Common myeloid progenitor, CD34-positive (primary cell): ENCODE measurements at regions not wholly inside any gene's neighbourhood (a gene's known extent, or its start where the extent isn't known, plus 50 kb on each side); places are given as distances from the start of the nearest gene placed in this dataset.
"Not testable (repeated sequence)": the region's sequence is repeated elsewhere in the genome, so short reads cannot be mapped to it uniquely, and the experiment has no call there.

Experiments used
- CTCF ChIA-PET: fragments of 350-600 bp; sonication (Branson Sonifier 250); formaldehyde crosslinking; loops from one replicate; lab custom pipeline; 2021; ENCODE audit warnings: antibody characterized with exemption; lab: Charles Lee
- POLR2A ChIA-PET: fragments of 350-600 bp; sonication (Branson Sonifier 250); formaldehyde crosslinking; loops from one replicate; lab custom pipeline; 2021; ENCODE audit warnings: antibody characterized with exemption; lab: Charles Lee
- DNase-seq, 3 donors: peaks; one replicate each; pipeline versions ENCODE4 v3.0.0 to v3.0.0-alpha.2; 2013
- H3K27ac ChIP-seq, 2 experiments: 1 replicate in 1 of 2; 2 replicates in 1 of 2; pipeline ENCODE4 v1.7.0; 2013; ENCODE audit warnings: inconsistent platforms in 2 of 2, low read length in 2 of 2, mild to moderate bottlenecking in 2 of 2, low read depth in 1 of 2, moderate library complexity in 1 of 2; ENCODE audit not compliant: severe bottlenecking in 2 of 2, insufficient read depth in 1 of 2, poor library complexity in 1 of 2
- H3K27me3 ChIP-seq, 5 experiments: replicated peaks in 2 of 5; 1 replicate in 3 of 5; 2 replicates in 2 of 5; pipeline versions ENCODE4 v1.6.1 to v1.7.0; 2013; ENCODE audit warnings: low read length in 4 of 5, mild to moderate bottlenecking in 2 of 5, moderate library complexity in 2 of 5, inconsistent platforms in 1 of 5; ENCODE audit not compliant: insufficient read depth in 5 of 5, control insufficient read depth in 4 of 5
- H3K36me3 ChIP-seq, 4 experiments: 1 replicate in 2 of 4; 2 replicates in 2 of 4; pipeline versions ENCODE4 v1.6.1 to v1.7.0; 2013; ENCODE audit warnings: low read length in 3 of 4, control low read depth in 1 of 4, mild to moderate bottlenecking in 1 of 4; ENCODE audit not compliant: control insufficient read depth in 4 of 4, insufficient read depth in 4 of 4
- H3K4me1 ChIP-seq, 4 experiments: 1 replicate in 3 of 4; 2 replicates in 1 of 4; pipeline versions ENCODE4 v1.6.1 to v1.7.1; 2013; ENCODE audit warnings: low read length in 3 of 4, mild to moderate bottlenecking in 3 of 4, control low read depth in 1 of 4, inconsistent platforms in 1 of 4, moderate library complexity in 1 of 4; ENCODE audit not compliant: control insufficient read depth in 4 of 4, insufficient read depth in 4 of 4; ENCODE audit errors: control extremely low read depth in 1 of 4
- H3K4me3 ChIP-seq, 7 experiments: 1 replicate in 4 of 7; 2 replicates in 3 of 7; pipeline versions ENCODE4 v1.5.1 to v1.7.0; 2013; ENCODE audit warnings: mild to moderate bottlenecking in 7 of 7, low read length in 6 of 7, moderate library complexity in 6 of 7, inconsistent platforms in 2 of 7, low read depth in 2 of 7, control low read depth in 1 of 7; ENCODE audit not compliant: insufficient read depth in 4 of 7, control insufficient read depth in 1 of 7; ENCODE audit errors: extremely low read depth in 1 of 7
- H3K9me3 ChIP-seq, 5 experiments: 1 replicate in 4 of 5; 2 replicates in 1 of 5; pipeline versions ENCODE4 v1.6.1 to v1.7.1; 2013; ENCODE audit warnings: low read length in 4 of 5, mild to moderate bottlenecking in 2 of 5, inconsistent platforms in 1 of 5, low read depth in 1 of 5, moderate library complexity in 1 of 5; ENCODE audit not compliant: control insufficient read depth in 4 of 5, insufficient read depth in 2 of 5; ENCODE audit errors: control extremely low read depth in 1 of 5
- WGBS: methylation state at CpG from one replicate; pipeline ENCODE4 v1.1.5; 2013; ENCODE audit not compliant: insufficient coverage; 5-methylcytosine and 5-hydroxymethylcytosine counted together

GRCh38 chr14:106051796-106052195 lies 525.4 kb downstream of the TMEM121 start:
- CTCF ChIA-PET: interaction anchor here (3.5 kb wide), 1 partner anchor 9 kb away, joined by 15 read pairs; no protein-coding TSS in a partner anchor
- H3K4me3 ChIP-seq: no peak overlapping the region
- POLR2A ChIA-PET: no interaction called here
- WGBS: 100% methylated on average over 2 of the region's 2 CpGs
- H3K27me3 ChIP-seq: peaks cover 0 to 4% (median 0%) of the 10 kb centered on the region in 5 experiments
- DNase-seq: no peak
- H3K27ac ChIP-seq: no peak overlapping the region
- H3K36me3 ChIP-seq: no peaks in the 10 kb centered on the region
- peaks cover 0 to 1% (median 0%) of the 10 kb centered on the region in 5 experiments for H3K9me3 ChIP-seq
- H3K4me1 ChIP-seq: peaks cover 0 to 6% (median 2%) of the 10 kb centered on the region in 4 experiments

- Histone ChIP-seq H3K4me1 (peaks cover 0 to 6% (median 2%) of the 10 kb centered on the region in 4 experiments), H3K9me3 (no peaks in the 10 kb centered on the region), H3K4me3 (no peak overlapping the region), H3K27ac (no peak overlapping the region), H3K27me3 (peaks cover 0 to 21% (median 0%) of the 10 kb centered on the region in 5 experiments), H3K36me3 (no peaks in the 10 kb centered on the region)
- 10% methylated on average over 3 of the region's 6 CpGs for WGBS
- ChIA-PET POLR2A (no interaction called here), CTCF (interaction anchor here (0.8 to 2.3 kb wide), 4 partner anchors 9 to 42 kb away, joined by 3 to 8 read pairs (median 4); no protein-coding TSS in a partner anchor)
- peak in 2 of 3 donors; percentile 67 to 80 for DNase-seq
These were observed 528.9 kb downstream of the TMEM121 start for GRCh38 chr14:106055289-106055688.

- CTCF ChIA-PET: interaction anchor here (0.6 to 2.8 kb wide), 4 partner anchors 13 to 57 kb away, joined by 3 to 10 read pairs (median 4); no protein-coding TSS in a partner anchor
- POLR2A ChIA-PET: no interaction called here
- 73% methylated on average over 8 of the region's 8 CpGs for WGBS
These were observed 532.0 kb downstream of the TMEM121 start for GRCh38 chr14:106058342-106058741.

GRCh38 chr14:106060276-106060975 lies 534.0 kb downstream of the TMEM121 start:
- DNase-seq: no peak
- peaks cover 0 to 21% (median 0%) of the 10 kb centered on the region in 5 experiments for H3K27me3 ChIP-seq
- WGBS: 100% methylated on average over 1 of the region's 3 CpGs
- CTCF ChIA-PET: interaction anchor here (0.9 to 4.1 kb wide), 9 partner anchors 10 to 407 kb away, joined by 3 to 21 read pairs (median 4); no protein-coding TSS in a partner anchor
- H3K9me3 ChIP-seq: no peaks in the 10 kb centered on the region
- no peaks in the 10 kb centered on the region for H3K36me3 ChIP-seq
- H3K27ac ChIP-seq: no peak overlapping the region
- POLR2A ChIA-PET: no interaction called here
- peaks cover 0 to 26% (median 14%) of the 10 kb centered on the region in 4 experiments for H3K4me1 ChIP-seq
- no peak overlapping the region for H3K4me3 ChIP-seq

More at GRCh38 chr14:106058342-106058741, 532.0 kb downstream of the TMEM121 start:
- no peak overlapping the region for H3K4me3 ChIP-seq
- H3K36me3 ChIP-seq: no peaks in the 10 kb centered on the region
- DNase-seq: no peak
- peaks cover 0 to 28% (median 15%) of the 10 kb centered on the region in 4 experiments for H3K4me1 ChIP-seq
- H3K27me3 ChIP-seq: peaks cover 0 to 21% (median 0%) of the 10 kb centered on the region in 5 experiments
- no peak overlapping the region for H3K27ac ChIP-seq
- H3K9me3 ChIP-seq: no peaks in the 10 kb centered on the region

- CTCF ChIA-PET: interaction anchor here (0.8 to 4.1 kb wide), 19 partner anchors 8 to 406 kb away, joined by 3 to 21 read pairs (median 6); no protein-coding TSS in a partner anchor
- H3K36me3 ChIP-seq, H3K9me3 ChIP-seq, POLR2A ChIA-PET, H3K27ac ChIP-seq, H3K4me3 ChIP-seq: not testable (repeated sequence)
- WGBS: 28% methylated on average over 5 of the region's 12 CpGs
- peaks cover 0 to 19% (median 0%) of the 10 kb centered on the region in 5 experiments for H3K27me3 ChIP-seq
- peak; percentile 79 to 94 (median 92) for DNase-seq
- peaks cover 0 to 24% (median 13%) of the 10 kb centered on the region in 4 experiments for H3K4me1 ChIP-seq
These were observed 535.6 kb downstream of the TMEM121 start for GRCh38 chr14:106061877-106062500.

- peak; percentile 57 to 94 (median 92) for DNase-seq
- ChIA-PET CTCF (interaction anchor here (0.6 to 4.1 kb wide), 18 partner anchors 8 to 240 kb away, joined by 3 to 21 read pairs (median 5); no protein-coding TSS in a partner anchor), POLR2A (no interaction called here)
- WGBS: 0% methylated on average over 2 of the region's 4 CpGs
- peaks cover 0 to 26% (median 15%) of the 10 kb centered on the region in 4 experiments for H3K4me1 ChIP-seq
- H3K9me3 ChIP-seq: no peaks in the 10 kb centered on the region
- no peak overlapping the region for H3K4me3 ChIP-seq
- H3K27me3 ChIP-seq: peaks cover 0 to 17% (median 0%) of the 10 kb centered on the region in 5 experiments
- no peaks in the 10 kb centered on the region for H3K36me3 ChIP-seq
- no peak overlapping the region for H3K27ac ChIP-seq
These were observed 536.3 kb downstream of the TMEM121 start for GRCh38 chr14:106062502-106063272.
